Activated naive CD8-positive, alpha-beta T cell (primary cell): ENCODE measurements at regions not wholly inside any gene's neighbourhood (a gene's known extent, or its start where the extent isn't known, plus 50 kb on each side); places are given as distances from the start of the nearest gene placed in this dataset.

Source experiments
- H3K27ac Mint-ChIP-seq: one replicate; pipeline ENCODE4 v1.8.0; 2021; ENCODE audit warnings: mixed read lengths
- H3K27me3 Mint-ChIP-seq: one replicate; pipeline ENCODE4 v1.8.0; 2021; ENCODE audit warnings: mixed read lengths
- H3K36me3 Mint-ChIP-seq: one replicate; pipeline ENCODE4 v1.8.0; 2021; ENCODE audit warnings: mixed read lengths
- H3K4me1 Mint-ChIP-seq: one replicate; pipeline ENCODE4 v1.8.0; 2021; ENCODE audit warnings: low read depth, mixed read lengths
- H3K4me3 Mint-ChIP-seq: one replicate; pipeline ENCODE4 v1.8.0; 2021; ENCODE audit warnings: mild to moderate bottlenecking, mixed read lengths
- H3K9me3 Mint-ChIP-seq: one replicate; pipeline ENCODE4 v1.8.0; 2021; ENCODE audit warnings: low read depth, mixed read lengths

DNA sequence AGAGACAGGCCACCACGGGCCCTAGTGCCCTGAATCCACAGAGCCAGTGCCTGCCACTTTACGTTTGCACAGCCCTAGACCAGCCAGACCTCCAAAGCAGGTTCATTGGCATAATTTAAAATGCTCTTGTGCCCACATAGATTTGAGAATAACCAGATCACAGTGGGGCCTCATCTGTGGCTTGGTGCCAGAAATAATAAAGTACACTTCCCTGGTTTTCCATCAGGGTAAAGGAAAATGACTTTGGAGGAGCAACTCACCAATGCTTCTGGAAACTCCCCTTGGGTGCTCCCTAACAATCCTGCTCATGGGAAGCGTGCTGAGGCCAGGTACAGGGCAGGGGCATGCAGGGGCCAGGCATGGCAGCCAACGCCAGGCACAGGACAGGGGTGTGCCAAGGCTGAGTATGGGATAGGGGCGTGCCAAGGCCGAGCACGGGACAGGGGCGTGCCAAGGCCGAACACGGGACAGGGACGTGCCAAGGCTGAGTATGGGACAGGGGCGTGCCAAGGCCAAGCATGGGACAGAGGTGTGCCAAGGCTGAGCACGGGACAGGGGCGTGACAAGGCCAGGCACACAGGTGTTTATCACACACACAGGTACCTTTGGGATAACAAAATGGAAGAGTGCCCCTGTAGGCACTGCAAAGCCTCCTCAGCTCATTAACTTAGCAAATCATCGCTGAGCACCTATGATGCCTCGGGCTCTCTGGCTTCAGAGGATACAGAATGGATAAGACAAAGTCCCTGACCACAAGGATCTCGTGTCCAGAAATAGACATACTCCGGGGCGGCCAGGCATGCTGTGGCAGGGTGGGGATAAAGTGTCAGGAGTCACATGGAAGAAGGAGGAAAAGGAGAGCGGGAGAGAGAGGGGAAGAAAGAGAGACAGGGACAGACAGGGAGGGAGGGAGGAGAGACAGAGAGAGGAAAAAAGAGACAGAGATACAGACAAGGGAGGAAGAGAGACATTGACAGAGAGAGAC lies 334.7 kb downstream of the EIPR1 start:
- no peak overlapping the region for H3K27ac Mint-ChIP-seq
- no peak overlapping the region for H3K4me3 Mint-ChIP-seq
- peaks cover 2% of the 10 kb centered on the region for H3K27me3 Mint-ChIP-seq
- H3K4me1 Mint-ChIP-seq = no peaks in the 10 kb centered on the region
- no peaks in the 10 kb centered on the region for H3K36me3 Mint-ChIP-seq
- H3K9me3 Mint-ChIP-seq = no peaks in the 10 kb centered on the region

DNA sequence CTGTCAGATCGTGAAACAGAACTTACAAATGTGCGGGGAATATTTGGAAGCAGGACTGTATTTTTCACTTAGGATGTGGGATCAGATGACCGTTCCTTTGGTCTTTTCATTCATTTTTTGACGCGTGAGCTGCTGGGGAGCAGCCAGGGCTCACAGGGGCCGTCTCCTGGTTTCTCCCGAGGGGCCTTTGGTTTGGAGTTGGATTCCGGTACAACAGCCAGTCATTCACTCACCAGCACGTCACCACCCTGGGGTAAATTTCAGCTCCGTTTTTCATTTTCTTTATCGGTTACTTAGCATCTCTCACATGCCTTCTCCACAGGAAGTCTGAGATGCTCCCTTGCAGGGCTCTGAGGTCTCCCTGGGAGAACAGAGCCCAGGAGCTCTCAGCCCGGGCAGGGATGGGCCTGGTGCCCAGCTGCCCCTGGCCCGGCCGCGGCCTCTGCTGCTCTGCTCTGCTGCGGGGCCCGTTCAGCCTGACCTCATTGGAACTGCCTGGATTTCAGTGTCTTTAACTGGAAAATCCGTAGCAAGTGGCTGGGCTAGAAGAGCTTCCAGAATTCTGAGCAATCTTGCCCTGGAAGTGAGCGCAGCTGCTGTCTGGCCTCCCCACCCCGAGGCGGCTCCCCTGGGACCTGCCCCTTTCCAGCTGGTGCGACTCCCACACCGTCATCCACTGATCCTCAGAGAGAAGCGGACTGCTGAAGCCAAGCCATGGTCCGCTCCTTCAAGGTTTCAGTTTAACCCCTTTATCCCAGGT lies 335.6 kb downstream of the EIPR1 start:
- Mint-ChIP-seq H3K4me3 (no peak overlapping the region), H3K27ac (no peak overlapping the region)

DNA sequence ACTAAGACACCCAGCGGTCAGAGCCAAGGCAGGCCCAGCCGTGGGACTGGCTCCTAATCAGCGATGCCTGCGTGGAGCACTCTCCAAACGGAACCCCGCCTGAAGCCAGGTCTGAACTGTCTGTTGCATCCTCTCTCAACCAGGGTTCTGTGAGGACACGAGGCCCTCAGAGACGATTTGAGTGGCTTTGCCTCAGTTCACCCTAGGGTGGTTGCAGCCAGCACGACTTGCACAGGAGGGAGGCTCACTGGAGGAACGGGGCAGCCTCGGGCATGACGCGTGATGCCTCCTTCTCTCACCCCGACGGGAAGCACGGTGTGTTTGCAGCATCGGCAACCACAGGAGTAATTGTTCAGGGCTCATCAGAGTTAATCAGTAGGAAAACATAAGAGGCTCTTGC lies 336.4 kb downstream of the EIPR1 start:
- no peak overlapping the region for H3K4me3 Mint-ChIP-seq
- H3K9me3 Mint-ChIP-seq = no peaks in the 10 kb centered on the region
- peaks cover 2% of the 10 kb centered on the region for H3K27me3 Mint-ChIP-seq
- H3K4me1 Mint-ChIP-seq = no peaks in the 10 kb centered on the region
- H3K27ac Mint-ChIP-seq = no peak overlapping the region
- no peaks in the 10 kb centered on the region for H3K36me3 Mint-ChIP-seq

More for the DNA sequence above, 335.6 kb downstream of the EIPR1 start:
- H3K9me3 Mint-ChIP-seq = no peaks in the 10 kb centered on the region
- no peaks in the 10 kb centered on the region for H3K36me3 Mint-ChIP-seq
- H3K4me1 Mint-ChIP-seq = no peaks in the 10 kb centered on the region
- H3K27me3 Mint-ChIP-seq = peaks cover 2% of the 10 kb centered on the region

DNA sequence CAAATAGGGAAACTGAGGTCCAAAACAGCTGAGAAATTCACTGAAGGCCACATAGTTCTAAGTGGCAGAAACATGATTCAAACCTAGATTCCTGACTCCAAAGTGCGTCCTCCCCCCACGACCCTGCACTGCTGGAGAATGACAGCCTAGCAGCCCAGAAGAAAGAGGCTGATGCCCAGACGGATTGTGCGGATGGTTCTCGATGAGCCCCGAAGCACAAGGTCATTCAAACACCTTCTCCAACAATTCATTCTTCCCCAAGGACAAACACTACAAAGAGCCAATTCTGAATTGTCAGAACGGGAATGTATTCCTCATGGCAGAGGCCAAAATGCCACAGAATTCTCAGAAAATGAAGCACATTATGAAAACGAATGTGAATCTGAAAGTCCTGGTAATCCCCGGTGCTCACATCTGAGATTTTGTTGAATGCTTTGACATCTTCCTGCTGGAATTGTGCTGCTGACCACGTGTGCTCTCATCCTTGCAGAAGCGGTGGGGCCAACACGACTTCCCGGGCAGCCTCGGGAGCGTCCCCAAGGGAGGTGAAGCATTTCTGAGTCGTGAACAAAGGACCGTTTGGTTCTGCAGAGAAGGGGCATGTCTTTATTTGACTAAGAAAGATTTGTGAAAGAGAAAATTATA lies 337.0 kb downstream of the EIPR1 start:
- no peaks in the 10 kb centered on the region for H3K36me3 Mint-ChIP-seq
- no peak overlapping the region for H3K4me3 Mint-ChIP-seq
- no peaks in the 10 kb centered on the region for H3K4me1 Mint-ChIP-seq
- no peak overlapping the region for H3K27ac Mint-ChIP-seq
- peaks cover 2% of the 10 kb centered on the region for H3K27me3 Mint-ChIP-seq
- H3K9me3 Mint-ChIP-seq = no peaks in the 10 kb centered on the region

DNA sequence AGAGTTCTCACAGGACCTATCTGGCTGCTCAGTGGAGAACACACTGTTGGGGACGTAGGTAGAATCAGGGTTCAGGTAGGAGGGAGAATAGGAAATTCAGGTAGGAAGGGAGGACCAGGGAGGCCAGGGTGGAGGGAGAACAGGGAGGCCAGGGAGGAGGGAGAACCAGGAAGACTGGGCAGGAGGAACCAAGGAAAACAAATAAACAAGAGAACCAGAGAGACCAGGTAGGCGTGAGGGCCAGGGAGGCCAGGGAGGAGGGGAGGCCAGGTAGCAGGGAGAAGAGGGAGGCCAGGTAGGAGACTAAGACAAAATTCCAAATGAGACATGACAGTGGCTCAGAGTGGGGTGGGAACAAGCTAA lies 337.6 kb downstream of the EIPR1 start:
- H3K36me3 Mint-ChIP-seq = no peaks in the 10 kb centered on the region
- H3K4me3 Mint-ChIP-seq = no peak overlapping the region
- no peaks in the 10 kb centered on the region for H3K4me1 Mint-ChIP-seq
- H3K27me3 Mint-ChIP-seq = peaks cover 2% of the 10 kb centered on the region
- no peaks in the 10 kb centered on the region for H3K9me3 Mint-ChIP-seq
- H3K27ac Mint-ChIP-seq = no peak overlapping the region

DNA sequence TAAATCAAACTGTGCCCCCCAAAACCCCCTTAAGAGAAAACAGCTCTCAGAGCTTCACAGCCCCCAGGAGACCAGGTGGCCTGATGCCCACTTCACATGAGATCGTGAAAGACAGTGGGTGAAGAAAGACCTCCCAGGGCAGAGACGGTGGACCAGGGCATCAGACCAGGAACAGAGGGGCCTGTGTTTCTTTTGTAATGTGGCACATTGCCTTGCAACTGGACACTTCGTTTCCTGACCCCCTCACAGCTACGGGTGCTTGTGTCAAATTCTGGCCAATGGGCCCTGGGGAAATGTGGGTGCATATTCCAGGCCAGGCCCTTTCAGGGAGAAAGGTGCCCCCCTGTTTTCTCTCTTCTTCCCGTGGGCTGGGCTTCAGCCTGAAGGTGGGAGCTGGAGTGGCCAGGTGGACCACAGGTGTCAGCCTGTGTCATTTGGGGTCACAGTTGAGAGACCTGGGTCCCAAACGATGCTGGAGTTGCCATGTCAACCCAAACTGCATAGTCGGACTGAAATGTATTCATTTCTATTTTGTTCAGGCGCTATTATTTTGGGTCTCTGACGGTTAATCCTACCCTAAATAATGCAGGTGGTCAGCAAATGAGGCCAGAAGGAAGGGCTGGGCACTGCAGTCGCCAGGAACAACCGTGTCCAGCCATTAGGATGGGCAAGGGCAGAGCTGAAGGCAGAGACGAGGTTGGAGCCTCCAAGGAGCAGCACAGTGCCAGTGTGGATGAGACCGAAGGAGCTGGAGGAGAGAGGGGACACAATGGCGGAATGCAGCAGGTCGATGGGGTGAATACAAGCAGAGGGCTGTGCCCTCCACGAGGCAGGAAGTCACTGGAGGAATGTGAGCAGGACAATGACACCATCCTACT lies 338.2 kb downstream of the EIPR1 start:
- Mint-ChIP-seq H3K36me3 (no peaks in the 10 kb centered on the region), H3K9me3 (no peaks in the 10 kb centered on the region), H3K4me1 (no peaks in the 10 kb centered on the region), H3K27me3 (peaks cover 2% of the 10 kb centered on the region), H3K4me3 (no peak overlapping the region), H3K27ac (no peak overlapping the region)

DNA sequence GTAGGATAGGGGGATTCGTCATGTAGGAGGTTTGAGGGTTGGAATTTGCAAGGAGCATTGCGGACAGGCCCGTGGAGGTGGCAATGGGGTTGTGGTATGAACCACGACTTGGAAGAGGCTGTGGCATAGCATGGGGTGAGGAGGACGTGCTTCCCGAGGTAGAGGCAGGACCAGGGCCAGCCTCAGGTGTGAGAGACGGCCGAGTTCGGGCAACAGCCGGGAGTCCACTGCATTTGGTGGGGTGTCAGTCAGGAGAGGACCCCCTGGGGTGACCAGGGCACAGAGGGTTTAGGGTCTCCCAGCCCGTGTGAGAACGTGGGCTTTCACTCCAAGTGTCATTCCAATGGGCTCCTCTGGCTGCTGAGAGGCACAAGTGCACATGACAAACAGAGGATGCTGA lies 339.0 kb downstream of the EIPR1 start:
- Mint-ChIP-seq H3K4me1 (no peaks in the 10 kb centered on the region), H3K27me3 (peaks cover 2% of the 10 kb centered on the region), H3K27ac (no peak overlapping the region), H3K36me3 (no peaks in the 10 kb centered on the region), H3K9me3 (no peaks in the 10 kb centered on the region), H3K4me3 (no peak overlapping the region)

DNA sequence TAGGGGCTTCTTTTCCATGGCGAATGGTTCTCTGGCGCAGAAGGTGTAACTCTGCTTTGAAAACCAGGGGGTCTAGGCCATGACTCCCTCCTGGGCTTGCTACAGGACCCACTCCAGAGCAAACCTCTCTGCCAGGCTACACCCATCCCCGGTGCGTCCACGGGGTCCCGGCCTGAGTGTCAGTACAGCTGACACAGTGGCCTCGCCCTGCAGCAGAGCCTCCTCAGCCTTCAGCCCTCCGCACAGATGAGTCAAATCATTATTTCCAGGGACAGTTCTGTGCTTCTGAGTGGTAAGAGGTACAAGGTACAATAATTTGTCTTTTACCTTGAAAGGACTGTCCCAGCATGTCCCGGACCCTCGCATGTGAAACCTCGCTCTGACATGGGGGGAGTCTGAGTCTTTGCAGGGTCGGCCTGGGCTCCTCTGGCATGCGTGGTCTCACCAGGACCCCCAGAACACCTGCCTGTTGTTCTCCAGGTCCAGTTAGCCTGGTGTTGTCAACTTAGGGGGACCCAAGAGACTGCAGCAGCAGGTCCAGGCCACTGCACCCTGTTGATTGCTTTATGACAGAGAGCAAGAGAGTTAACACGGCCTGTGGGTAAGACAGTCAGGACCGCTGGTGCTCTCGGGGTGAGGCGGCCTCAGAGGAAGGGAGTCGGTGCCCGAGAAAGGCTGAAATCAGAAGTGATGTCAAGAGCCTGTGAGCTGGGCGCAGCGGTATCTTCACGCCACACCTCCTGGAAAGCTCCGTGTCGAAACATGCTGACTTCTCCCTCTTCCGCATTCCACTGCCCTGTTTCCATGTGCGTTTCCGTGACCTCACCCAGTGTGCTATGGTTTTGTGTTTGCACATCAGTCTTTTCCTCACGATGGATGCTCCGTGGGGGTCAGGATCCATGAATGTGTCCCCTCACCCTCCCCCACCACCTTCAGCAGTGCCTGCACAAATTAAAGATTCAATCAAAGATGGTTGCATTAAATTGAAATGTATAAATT lies 340.1 kb downstream of the EIPR1 start:
- Mint-ChIP-seq H3K27me3 (peaks cover 2% of the 10 kb centered on the region), H3K4me1 (no peaks in the 10 kb centered on the region), H3K36me3 (no peaks in the 10 kb centered on the region), H3K9me3 (no peaks in the 10 kb centered on the region), H3K27ac (no peak overlapping the region), H3K4me3 (no peak overlapping the region)

DNA sequence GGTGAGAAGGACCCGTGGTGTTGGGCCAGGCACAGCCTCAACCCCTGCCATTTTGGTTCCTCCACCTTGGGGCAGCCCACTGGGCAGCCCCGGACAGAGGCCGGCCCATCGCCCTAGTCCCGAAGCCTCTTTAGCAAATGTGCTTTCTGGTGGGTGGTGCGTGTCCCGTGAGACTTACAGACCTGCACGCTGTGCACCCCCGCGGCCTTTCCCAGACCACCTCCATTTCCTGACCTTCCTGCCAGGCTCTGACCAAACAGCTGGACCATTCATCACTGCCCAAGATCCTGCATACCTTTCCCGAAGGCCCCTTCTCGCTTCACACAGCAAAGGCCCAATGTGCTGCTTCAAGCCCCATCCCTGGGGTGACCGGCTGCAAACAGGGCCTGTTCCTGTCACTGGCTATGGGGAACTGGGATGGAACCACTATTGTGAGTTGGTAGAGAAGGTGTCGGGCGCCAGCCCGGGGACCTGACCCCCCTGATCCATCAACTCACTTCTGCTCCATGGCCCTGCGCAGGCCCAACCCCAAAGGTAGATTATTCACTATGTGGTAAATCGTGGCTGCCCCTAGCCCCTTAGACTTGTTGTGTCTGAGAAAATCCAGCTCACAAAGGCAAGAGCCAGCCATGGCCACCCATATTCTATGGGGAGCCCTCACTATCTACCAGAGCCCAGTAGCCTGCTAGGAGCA lies 341.0 kb downstream of the EIPR1 start:
- no peaks in the 10 kb centered on the region for H3K36me3 Mint-ChIP-seq
- H3K27ac Mint-ChIP-seq = no peak overlapping the region
- peaks cover under 1% of the 10 kb centered on the region for H3K27me3 Mint-ChIP-seq
- no peaks in the 10 kb centered on the region for H3K4me1 Mint-ChIP-seq
- no peak overlapping the region for H3K4me3 Mint-ChIP-seq
- H3K9me3 Mint-ChIP-seq = no peaks in the 10 kb centered on the region

DNA sequence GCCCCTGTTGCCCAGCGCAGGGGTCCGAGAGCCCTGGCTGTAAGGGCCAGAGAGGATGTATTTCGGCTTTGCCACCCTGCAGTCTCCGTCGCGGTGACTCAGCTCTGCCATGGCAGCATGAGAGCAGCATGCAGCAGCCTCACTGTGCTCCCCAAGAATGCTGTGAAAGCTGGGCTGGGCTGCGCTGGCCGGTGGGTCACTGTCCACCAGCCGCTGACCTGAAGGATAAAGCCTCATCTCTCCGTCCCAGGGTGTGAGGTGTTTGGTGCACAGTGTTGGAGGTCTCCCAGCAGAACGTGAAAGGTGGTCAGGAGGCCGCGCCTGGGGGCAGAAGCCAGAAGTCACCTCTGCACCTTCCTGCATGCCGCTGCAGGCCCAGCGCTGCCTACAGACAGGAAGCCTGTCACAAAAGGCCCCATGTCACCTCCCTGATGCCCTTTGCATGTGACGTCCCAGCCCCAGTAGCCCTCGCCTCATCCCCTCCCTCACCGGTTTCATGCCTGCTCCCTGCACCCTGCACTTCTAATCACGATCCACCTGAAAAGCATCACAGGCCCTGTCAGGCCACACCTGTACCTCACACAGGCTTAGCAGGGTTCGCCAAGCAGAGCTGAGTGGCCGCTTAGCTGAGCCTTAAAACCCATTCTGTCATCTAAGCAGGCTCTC lies 342.1 kb downstream of the EIPR1 start:
- Mint-ChIP-seq H3K36me3 (no peaks in the 10 kb centered on the region), H3K27me3 (no peaks in the 10 kb centered on the region), H3K4me3 (no peak overlapping the region), H3K9me3 (no peaks in the 10 kb centered on the region), H3K4me1 (no peaks in the 10 kb centered on the region), H3K27ac (no peak overlapping the region)

DNA sequence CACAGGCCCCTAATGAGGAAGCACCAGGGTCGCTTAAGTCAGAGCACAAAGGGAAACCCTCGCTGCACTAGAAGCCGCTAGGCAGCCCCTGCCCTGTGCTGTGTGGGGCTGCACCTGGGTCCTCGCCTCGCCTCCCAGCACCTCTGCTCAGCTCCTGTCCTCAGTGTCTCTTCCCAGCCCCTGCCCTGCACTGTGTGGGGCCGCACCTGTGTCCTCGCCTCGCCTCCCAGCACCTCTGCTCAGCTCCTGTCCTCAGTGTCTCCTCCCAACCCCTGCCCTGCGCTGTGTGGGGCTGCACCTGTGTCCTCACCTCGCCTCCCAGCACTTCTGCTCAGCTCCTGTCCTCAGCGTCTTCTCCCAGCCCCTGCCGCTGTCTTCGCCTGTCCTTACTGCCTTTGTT lies 342.8 kb downstream of the EIPR1 start:
- H3K27me3 Mint-ChIP-seq = no peaks in the 10 kb centered on the region
- H3K27ac Mint-ChIP-seq = no peak overlapping the region
- H3K9me3 Mint-ChIP-seq = no peaks in the 10 kb centered on the region
- H3K4me3 Mint-ChIP-seq = no peak overlapping the region
- H3K4me1 Mint-ChIP-seq = no peaks in the 10 kb centered on the region
- no peaks in the 10 kb centered on the region for H3K36me3 Mint-ChIP-seq

DNA sequence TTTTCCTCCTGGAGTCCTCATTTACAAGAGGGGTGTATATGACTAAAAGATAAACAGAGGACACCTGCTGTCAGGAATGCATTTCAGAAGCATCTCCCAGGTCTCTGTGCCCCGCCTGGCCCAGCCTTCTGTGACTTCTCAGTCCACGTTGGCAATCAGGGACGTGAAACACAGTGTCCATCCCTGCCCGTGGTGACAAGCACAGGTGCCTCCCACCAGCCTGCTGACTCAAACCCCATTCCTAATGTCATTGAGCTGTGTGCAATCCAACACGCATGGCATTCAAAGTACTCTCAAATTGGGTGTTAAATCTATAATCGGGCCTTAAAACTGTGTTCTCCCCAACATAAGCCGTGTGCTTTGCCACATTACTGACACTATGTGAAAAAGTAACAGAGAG lies 343.2 kb downstream of the EIPR1 start:
- no peak overlapping the region for H3K27ac Mint-ChIP-seq
- H3K9me3 Mint-ChIP-seq = no peaks in the 10 kb centered on the region
- no peaks in the 10 kb centered on the region for H3K27me3 Mint-ChIP-seq
- H3K4me1 Mint-ChIP-seq = no peaks in the 10 kb centered on the region
- no peaks in the 10 kb centered on the region for H3K36me3 Mint-ChIP-seq
- no peak overlapping the region for H3K4me3 Mint-ChIP-seq

DNA sequence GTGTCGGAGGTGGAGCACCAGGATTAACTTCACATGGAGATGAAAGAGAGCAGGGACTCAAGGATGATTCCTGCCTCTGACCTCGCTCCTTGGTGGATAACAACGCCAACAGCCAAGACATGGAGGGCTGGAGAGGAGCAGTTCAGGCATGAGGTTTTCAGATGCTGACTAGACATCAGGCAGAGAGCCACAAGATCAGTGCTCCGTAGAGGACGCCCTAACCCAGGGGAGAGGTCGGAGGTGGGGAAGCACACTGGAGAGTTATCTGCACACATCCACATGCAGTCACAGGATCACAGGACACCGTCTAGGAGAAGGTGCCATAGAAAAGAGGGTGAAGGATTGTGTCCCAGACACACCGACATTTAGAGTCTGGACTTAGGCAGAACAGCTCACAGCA lies 344.3 kb downstream of the EIPR1 start:
- no peak overlapping the region for H3K4me3 Mint-ChIP-seq
- H3K9me3 Mint-ChIP-seq = no peaks in the 10 kb centered on the region
- H3K4me1 Mint-ChIP-seq = no peaks in the 10 kb centered on the region
- H3K27me3 Mint-ChIP-seq = no peaks in the 10 kb centered on the region
- H3K36me3 Mint-ChIP-seq = no peaks in the 10 kb centered on the region
- no peak overlapping the region for H3K27ac Mint-ChIP-seq
